ENCODE measurements at regions not wholly inside any gene's neighbourhood (a gene's known extent, or its start where the extent isn't known, plus 50 kb on each side); places are given as distances from the start of the nearest gene placed in this dataset.

DNA sequence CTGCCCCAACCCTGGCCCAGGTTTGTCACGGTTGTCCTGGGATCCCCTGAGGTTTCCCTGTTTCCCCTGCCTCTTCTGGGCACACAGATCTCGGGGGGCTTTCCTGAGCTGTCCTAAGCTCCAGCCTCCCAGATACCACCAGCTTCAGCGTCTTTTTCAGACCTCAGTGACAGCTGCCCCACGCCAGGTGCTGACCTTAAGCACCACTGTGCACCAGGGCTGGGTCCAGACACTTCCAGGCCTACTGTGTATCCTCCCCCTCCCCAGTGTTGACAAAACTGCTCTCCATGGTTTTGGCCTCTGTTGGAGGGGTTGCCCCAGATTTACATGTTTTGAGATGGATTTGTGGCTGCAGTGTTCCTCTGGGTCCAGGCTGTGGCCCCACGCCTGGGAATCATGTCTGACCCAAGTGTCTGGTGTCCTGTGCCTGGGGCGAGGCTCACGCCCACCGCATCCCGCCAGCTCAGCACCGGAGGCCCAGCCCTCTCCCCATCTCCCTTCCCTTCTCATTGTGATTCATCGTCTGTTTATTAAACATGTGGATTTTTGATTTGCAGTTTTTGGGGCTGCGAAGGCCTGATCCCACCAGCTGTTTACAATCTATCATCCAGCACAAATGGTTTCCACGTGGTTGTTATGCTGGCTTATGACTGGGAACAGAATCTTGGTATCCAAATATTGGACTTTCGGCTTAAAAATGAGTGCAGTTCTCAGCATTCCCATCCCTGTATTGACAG, 82.1 kb downstream of the METRNL start:
- TF ChIP-seq, protein P1, sequence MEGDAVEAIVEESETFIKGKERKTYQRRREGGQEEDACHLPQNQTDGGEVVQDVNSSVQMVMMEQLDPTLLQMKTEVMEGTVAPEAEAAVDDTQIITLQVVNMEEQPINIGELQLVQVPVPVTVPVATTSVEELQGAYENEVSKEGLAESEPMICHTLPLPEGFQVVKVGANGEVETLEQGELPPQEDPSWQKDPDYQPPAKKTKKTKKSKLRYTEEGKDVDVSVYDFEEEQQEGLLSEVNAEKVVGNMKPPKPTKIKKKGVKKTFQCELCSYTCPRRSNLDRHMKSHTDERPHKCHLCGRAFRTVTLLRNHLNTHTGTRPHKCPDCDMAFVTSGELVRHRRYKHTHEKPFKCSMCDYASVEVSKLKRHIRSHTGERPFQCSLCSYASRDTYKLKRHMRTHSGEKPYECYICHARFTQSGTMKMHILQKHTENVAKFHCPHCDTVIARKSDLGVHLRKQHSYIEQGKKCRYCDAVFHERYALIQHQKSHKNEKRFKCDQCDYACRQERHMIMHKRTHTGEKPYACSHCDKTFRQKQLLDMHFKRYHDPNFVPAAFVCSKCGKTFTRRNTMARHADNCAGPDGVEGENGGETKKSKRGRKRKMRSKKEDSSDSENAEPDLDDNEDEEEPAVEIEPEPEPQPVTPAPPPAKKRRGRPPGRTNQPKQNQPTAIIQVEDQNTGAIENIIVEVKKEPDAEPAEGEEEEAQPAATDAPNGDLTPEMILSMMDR (conservative IDR thresholded peaks at IDR 0.05; ENCODE audit: low read depth, low read length), result no peak
- no peak for TF ChIP-seq EZH2 (IDR thresholded peaks at IDR 0.05; ENCODE audit: borderline replicate concordance, low read depth, low read length, poor library complexity, severe bottlenecking)

All from A673 (cell line).